GM23248 (cell line): ENCODE measurements at regions not wholly inside any gene's neighbourhood (a gene's known extent, or its start where the extent isn't known, plus 50 kb on each side); places are given as distances from the start of the nearest gene placed in this dataset.
A peak's percentile ranks its signal among the peaks of the same experiment; 100 is the strongest.

Experiments used
- DNase-seq: peaks from one replicate; pipeline ENCODE4 v3.0.0-alpha.2; 2015
- H2AFZ ChIP-seq: fragments of 200-600 bp; sonication (generic); 2 replicates; pipeline ENCODE4 v1.6.1; 2016; ENCODE audit warnings: antibody characterized with exemption
- H3F3A ChIP-seq: fragments of 200-600 bp; sonication (generic); 2 replicates; pipeline ENCODE4 v1.6.1; 2016; ENCODE audit warnings: mild to moderate bottlenecking, antibody characterized with exemption, mixed run types; ENCODE audit not compliant: insufficient read depth
- H3K27ac ChIP-seq: fragments of 200-600 bp; sonication (generic); 2 replicates; pipeline ENCODE4 v1.5.1; 2016; ENCODE audit warnings: mild to moderate bottlenecking
- H3K27me3 ChIP-seq: fragments of 200-600 bp; sonication (generic); replicated peaks from 2 replicates; pipeline ENCODE4 v1.6.1; 2016; ENCODE audit warnings: mild to moderate bottlenecking; ENCODE audit not compliant: insufficient read depth
- H3K36me3 ChIP-seq: fragments of 200-600 bp; sonication (generic); 2 replicates; pipeline ENCODE4 v1.6.1; 2016; ENCODE audit warnings: low read depth, mild to moderate bottlenecking
- H3K4me1 ChIP-seq: fragments of 200-600 bp; sonication (generic); 2 replicates; pipeline ENCODE4 v1.6.1; 2016; ENCODE audit warnings: mild to moderate bottlenecking; ENCODE audit not compliant: insufficient read depth
- H3K4me2 ChIP-seq: fragments of 200-600 bp; sonication (generic); one replicate; pipeline ENCODE4 v1.6.1; 2016; ENCODE audit warnings: mild to moderate bottlenecking; ENCODE audit not compliant: unreplicated experiment
- H3K4me3 ChIP-seq: fragments of 200-600 bp; sonication (generic); 2 replicates; pipeline ENCODE4 v1.5.1; 2016; ENCODE audit warnings: mild to moderate bottlenecking
- H3K79me2 ChIP-seq: fragments of 200-600 bp; sonication (generic); 2 replicates; pipeline ENCODE4 v1.6.1; 2016; ENCODE audit warnings: mild to moderate bottlenecking; ENCODE audit not compliant: insufficient read depth
- H3K9ac ChIP-seq: fragments of 200-600 bp; sonication (generic); 2 replicates; pipeline ENCODE4 v1.6.1; 2016; ENCODE audit warnings: mild to moderate bottlenecking
- H3K9me2 ChIP-seq: fragments of 200-600 bp; sonication (generic); 2 replicates; pipeline ENCODE4 v1.6.1; 2016; ENCODE audit warnings: mixed run types, mild to moderate bottlenecking, moderate library complexity; ENCODE audit not compliant: insufficient read depth
- H3K9me3 ChIP-seq: fragments of 200-600 bp; sonication (generic); one replicate; pipeline ENCODE4 v1.6.1; 2017; ENCODE audit warnings: low read depth
- H4K20me1 ChIP-seq: fragments of 200-600 bp; sonication (generic); 2 replicates; pipeline ENCODE4 v1.6.0; 2016; ENCODE audit not compliant: insufficient read depth
- EZH2 ChIP-seq: fragments of 200-600 bp; sonication (generic); IDR thresholded peaks from 2 replicates; pipeline ENCODE4 v1.6.1; 2018; ENCODE audit warnings: antibody characterized with exemption, mild to moderate bottlenecking; ENCODE audit not compliant: insufficient read depth, poor library complexity, severe bottlenecking
- EZH2phosphoT487 ChIP-seq: fragments of 200-600 bp; sonication (generic); IDR thresholded peaks from 2 replicates; pipeline ENCODE4 v1.6.1; 2018; ENCODE audit warnings: antibody characterized with exemption, moderate library complexity, mild to moderate bottlenecking, low read depth; ENCODE audit not compliant: insufficient read depth
- WGBS, 2 experiments: methylation state at CpG; one replicate each; pipeline ENCODE4 v1.1.6; 2015 to 2017; ENCODE audit warnings: low lambda C conversion rate in 2 of 2, low coverage in 1 of 2; ENCODE audit errors: missing lambda C conversion rate in 2 of 2; 5-methylcytosine and 5-hydroxymethylcytosine counted together
- in situ Hi-C: fragments of 300-500 bp; cut with MboI; formaldehyde crosslinking; loops from 2 replicates; pipeline ENCODE4 v1.15.0; 2020

- Histone ChIP-seq H3K4me3 (no peak overlapping the region), H3K9ac (no peak overlapping the region), H3K4me2 (no peak overlapping the region), H3K9me2 (no peaks in the 10 kb centered on the region), H4K20me1 (no peaks in the 10 kb centered on the region), H3K4me1 (no peaks in the 10 kb centered on the region), H3K27me3 (no peaks in the 10 kb centered on the region), H3K79me2 (no peaks in the 10 kb centered on the region), H3F3A (no peaks in the 10 kb centered on the region), H3K36me3 (no peaks in the 10 kb centered on the region), H2AFZ (no peak overlapping the region), H3K27ac (no peak overlapping the region), H3K9me3 (no peaks in the 10 kb centered on the region)
- TF ChIP-seq EZH2: no peak
- no peak for TF ChIP-seq EZH2phosphoT487
- no peak for DNase-seq
- in situ Hi-C loops: no loop called here
- 12 to 13% methylated on average over 2 of the region's 2 CpGs for WGBS, 2 experiments
Observed at GRCh38 chr1:194538453-194538852, 1352.0 kb upstream of the B3GALT2 start.

GRCh38 chr1:194537521-194537920 is 1351.1 kb upstream of the B3GALT2 start:
- H3K27me3 ChIP-seq: no peaks in the 10 kb centered on the region
- DNase-seq: no peak
- H3K27ac ChIP-seq: no peak overlapping the region
- no peak for TF ChIP-seq EZH2phosphoT487
- no peak for TF ChIP-seq EZH2
- H2AFZ ChIP-seq: no peak overlapping the region
- in situ Hi-C loops: no loop called here
- no peaks in the 10 kb centered on the region for H3K4me1 ChIP-seq
- no peak overlapping the region for H3K9ac ChIP-seq
- no peaks in the 10 kb centered on the region for H3K9me2 ChIP-seq
- no peaks in the 10 kb centered on the region for H3K9me3 ChIP-seq
- H3K36me3 ChIP-seq: no peaks in the 10 kb centered on the region
- H3K79me2 ChIP-seq: no peaks in the 10 kb centered on the region
- no peaks in the 10 kb centered on the region for H4K20me1 ChIP-seq
- H3F3A ChIP-seq: no peaks in the 10 kb centered on the region
- H3K4me3 ChIP-seq: no peak overlapping the region
- no peak overlapping the region for H3K4me2 ChIP-seq

GRCh38 chr1:194535369-194535768 is 1349.0 kb upstream of the B3GALT2 start:
- no peak for DNase-seq
- no peaks in the 10 kb centered on the region for H3K9me3 ChIP-seq
- TF ChIP-seq EZH2: no peak
- TF ChIP-seq EZH2phosphoT487: no peak
- no peak overlapping the region for H3K4me3 ChIP-seq
- H3K9ac ChIP-seq: no peak overlapping the region
- in situ Hi-C loops: no loop called here
- H3K4me2 ChIP-seq: no peak overlapping the region
- H3K27me3 ChIP-seq: no peaks in the 10 kb centered on the region
- no peaks in the 10 kb centered on the region for H4K20me1 ChIP-seq
- 0 out of 2 replicates have a peak overlapping the region, but pooled peaks have one; percentile 6 for H2AFZ ChIP-seq
- 5% methylated on average over 6 of the region's 6 CpGs for WGBS, 2 experiments
- no peaks in the 10 kb centered on the region for H3K79me2 ChIP-seq
- no peak overlapping the region for H3K27ac ChIP-seq
- H3K36me3 ChIP-seq: no peaks in the 10 kb centered on the region
- H3K4me1 ChIP-seq: no peaks in the 10 kb centered on the region
- H3K9me2 ChIP-seq: no peaks in the 10 kb centered on the region
- no peaks in the 10 kb centered on the region for H3F3A ChIP-seq

- H3K4me2 ChIP-seq: no peak overlapping the region
- H3K27ac ChIP-seq: no peak overlapping the region
- no peak for DNase-seq
- H3K9me3 ChIP-seq: no peaks in the 10 kb centered on the region
- H4K20me1 ChIP-seq: no peaks in the 10 kb centered on the region
- in situ Hi-C loops: no loop called here
- no peaks in the 10 kb centered on the region for H3K27me3 ChIP-seq
- H3K9ac ChIP-seq: no peak overlapping the region
- H3F3A ChIP-seq: no peaks in the 10 kb centered on the region
- no peak overlapping the region for H3K4me3 ChIP-seq
- no peaks in the 10 kb centered on the region for H3K36me3 ChIP-seq
- H2AFZ ChIP-seq: 0 out of 2 replicates have a peak overlapping the region, but pooled peaks have one; percentile 6
- no peaks in the 10 kb centered on the region for H3K79me2 ChIP-seq
- WGBS, 2 experiments: 23 to 30% methylated on average over 6 of the region's 6 CpGs
- H3K4me1 ChIP-seq: no peaks in the 10 kb centered on the region
- H3K9me2 ChIP-seq: no peaks in the 10 kb centered on the region
- TF ChIP-seq EZH2phosphoT487: no peak
- no peak for TF ChIP-seq EZH2
Observed at GRCh38 chr1:194534784-194535183, 1348.4 kb upstream of the B3GALT2 start.

GRCh38 chr1:194533641-194534040 is 1347.2 kb upstream of the B3GALT2 start:
- Histone ChIP-seq H3K9me3 (no peaks in the 10 kb centered on the region), H4K20me1 (no peaks in the 10 kb centered on the region), H3K9me2 (no peaks in the 10 kb centered on the region), H3K4me3 (no peak overlapping the region), H3K9ac (no peak overlapping the region), H3F3A (no peaks in the 10 kb centered on the region), H3K36me3 (no peaks in the 10 kb centered on the region), H3K79me2 (no peaks in the 10 kb centered on the region), H3K27me3 (no peaks in the 10 kb centered on the region), H3K4me2 (no peak overlapping the region), H3K4me1 (no peaks in the 10 kb centered on the region), H3K27ac (no peak overlapping the region), H2AFZ (no peak overlapping the region)
- WGBS, 2 experiments: 13 to 16% methylated on average over 2 of the region's 2 CpGs
- in situ Hi-C loops: no loop called here
- no peak for TF ChIP-seq EZH2phosphoT487
- TF ChIP-seq EZH2: no peak
- DNase-seq: no peak
